NCI-H1930 (cell line): ENCODE measurements at regions not wholly inside any gene's neighbourhood (a gene's known extent, or its start where the extent isn't known, plus 50 kb on each side); places are given as distances from the start of the nearest gene placed in this dataset.

Experiments used
- DNase-seq, 2 experiments: peaks; one replicate each; lab custom pipeline; 2025; lab: John Stamatoyannopoulos, UW

DNA sequence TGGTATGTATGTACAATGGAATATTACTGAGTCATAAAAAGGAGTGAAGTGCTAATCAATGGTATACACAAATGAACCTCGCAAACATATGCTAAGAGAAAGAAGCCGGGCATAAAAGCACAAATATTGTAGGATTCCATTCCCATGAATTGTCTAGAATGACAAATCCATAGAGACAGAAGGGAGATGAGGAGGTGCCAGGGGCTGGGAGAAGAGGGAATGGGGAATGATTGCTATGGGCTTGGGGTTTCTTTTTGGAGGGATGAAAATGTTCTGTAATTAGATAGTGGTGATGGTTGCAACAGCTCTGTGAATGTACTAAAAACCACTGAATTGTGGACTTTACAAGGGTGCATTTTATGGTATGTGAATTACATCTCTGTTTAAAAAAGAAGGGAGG lies 73.5 kb downstream of the GLI2 start:
- no peak for DNase-seq

DNA sequence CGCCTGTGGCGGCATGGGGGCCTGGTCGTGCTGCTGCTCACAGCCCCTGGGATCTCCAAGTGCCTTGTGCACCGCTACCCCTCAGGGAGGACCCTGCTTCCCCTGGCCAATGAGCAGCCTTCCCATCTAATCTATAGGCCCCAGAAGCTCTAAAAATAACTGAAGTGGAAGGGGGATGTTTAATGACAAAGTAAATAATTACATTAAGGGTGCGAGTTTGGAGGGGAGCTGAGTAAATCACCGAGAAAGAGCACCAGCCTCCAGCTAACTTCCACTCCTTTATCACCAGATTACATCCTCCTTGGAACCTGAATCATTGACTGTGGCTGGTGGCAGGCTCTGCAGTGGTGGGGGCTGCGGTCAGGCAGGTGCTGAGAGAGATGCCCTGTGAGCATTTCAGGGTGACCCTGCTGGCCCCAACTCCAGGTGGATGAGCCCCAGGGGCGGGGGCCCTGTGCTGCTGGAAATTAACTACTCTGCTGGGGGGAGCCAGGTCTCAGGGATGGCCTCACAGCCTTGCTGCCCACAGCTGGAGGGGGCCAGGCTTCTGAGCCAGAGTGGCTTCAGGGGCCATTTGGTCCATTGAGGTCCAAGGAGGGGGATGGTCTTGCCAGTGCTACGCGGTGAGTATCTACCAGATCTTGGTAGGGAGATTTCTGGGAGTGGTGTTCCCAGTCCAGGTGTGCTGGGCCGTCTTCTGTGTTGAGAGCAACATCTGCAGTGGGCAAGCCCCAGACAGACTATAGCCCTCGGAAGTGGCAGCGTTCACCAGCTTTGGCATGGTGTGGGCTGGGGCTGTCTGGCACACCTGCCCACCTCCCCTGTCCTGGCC lies 74.2 kb downstream of the GLI2 start:
- DNase-seq = no peak

DNA sequence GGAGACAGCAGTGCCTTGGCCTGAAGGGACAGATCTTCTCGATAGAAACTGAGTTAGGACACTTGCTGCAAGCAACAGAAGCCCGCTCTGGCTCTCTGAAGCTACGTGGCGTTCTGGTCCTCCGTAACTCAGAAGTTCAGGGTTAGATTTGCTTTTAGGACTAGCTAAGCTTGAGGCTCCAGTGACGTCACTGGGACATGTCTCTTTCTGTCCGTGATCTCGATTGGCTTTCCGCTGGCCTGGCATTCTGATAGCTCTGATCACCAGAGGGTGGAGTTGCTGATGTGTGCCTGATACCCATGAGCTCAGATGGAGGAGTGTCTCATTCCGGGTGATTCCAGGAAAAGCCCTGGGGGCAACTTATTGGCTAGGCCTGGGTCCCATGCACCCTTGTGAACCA lies 75.0 kb downstream of the GLI2 start:
- no peak for DNase-seq

DNA sequence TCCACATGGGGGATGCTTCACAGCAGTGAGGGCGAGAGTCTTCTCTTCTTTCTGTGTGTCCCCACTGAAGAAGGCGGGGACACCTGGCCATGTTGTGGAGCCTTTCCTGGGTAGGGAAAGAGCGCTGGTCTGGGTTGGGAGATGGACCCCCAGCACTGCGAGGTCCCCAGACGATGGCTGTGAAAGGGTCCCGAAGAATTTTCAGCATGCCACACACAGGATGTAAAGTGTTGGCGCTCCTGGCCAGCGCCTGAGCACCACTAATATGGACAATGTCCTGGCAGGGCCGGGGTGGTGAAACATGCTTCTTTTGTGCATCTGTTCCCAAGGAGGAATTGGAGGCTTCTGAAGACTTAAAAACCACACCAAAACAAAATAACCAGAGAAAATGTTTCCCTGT lies 77.2 kb downstream of the GLI2 start:
- no peak for DNase-seq

DNA sequence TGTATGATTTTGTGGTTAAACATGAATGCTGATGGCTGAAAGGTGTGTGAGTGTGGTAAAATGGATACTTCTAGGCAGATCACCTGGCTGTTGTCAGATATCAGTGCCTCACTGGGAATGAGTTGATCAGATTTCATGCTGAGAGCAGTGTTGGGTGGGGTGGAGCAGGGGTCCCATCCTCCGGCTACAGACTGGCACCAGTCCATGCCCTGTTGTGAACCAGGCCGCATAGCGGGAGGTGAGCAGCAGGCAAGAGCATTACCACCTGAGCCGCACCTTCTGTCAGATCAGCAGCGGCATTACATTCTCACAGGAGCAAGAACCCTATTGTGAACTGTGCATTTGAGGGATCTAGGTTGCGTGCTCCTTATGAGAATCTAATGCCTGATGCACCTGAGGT lies 78.7 kb downstream of the GLI2 start:
- DNase-seq = no peak

DNA sequence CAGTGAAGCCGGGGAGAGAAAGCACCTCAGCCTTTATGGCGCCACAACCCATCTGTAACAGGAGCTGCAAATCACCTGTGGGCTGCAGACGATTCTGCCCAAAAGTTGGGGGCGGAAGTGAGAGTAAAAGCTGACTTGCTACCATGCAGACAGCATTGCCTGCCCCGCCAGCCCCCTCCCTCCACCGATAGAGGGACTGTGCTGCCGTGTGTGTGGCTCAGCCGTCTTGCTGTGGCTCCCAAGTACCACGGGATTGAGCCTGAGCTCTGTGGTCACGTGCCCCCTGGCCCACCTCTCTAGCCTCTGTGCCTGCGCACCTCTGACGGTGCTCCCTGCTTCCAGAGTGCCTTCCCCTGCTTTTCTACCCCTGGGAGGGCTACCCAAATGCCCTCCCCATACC lies 79.6 kb downstream of the GLI2 start:
- no peak for DNase-seq

DNA sequence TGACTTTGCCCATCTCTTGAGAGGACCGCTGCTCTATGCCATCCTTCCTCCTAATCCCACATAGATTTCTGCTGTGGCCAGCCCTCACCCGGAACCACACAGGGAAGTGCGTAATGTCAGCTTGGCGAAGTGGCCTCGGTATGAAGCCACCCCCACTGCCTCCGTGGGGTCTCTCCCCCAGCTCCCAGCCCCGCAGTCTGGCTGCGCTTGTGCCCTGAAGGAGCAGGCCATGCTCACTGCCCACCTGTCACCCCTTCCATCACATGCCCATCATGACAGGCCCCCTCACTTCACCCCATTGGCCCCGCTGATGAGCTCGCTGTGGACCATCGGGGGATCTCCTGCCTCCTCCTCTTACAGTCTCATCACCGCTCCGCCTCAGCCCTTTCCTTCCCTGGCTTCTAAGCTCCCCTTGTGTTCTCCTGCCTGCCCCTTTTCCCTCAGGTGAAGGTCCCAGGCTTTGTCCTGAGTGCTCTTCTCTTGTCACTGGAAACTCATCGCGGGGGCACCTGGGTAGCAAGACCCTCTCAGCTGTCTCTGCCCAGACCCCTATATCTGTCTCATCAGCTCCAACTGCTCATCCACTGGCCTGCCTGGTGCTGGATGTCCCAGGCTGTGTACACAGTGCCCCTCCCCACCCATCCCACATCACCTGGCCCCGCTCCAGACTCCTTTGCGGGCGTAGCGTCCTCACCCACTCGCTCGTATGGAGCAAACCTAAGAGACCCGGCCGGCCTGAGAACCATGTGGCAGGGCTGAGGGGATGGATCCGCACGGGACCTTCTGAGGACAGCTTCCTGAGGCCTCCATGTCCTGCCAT lies 81.7 kb downstream of the GLI2 start:
- DNase-seq = no peak

DNA sequence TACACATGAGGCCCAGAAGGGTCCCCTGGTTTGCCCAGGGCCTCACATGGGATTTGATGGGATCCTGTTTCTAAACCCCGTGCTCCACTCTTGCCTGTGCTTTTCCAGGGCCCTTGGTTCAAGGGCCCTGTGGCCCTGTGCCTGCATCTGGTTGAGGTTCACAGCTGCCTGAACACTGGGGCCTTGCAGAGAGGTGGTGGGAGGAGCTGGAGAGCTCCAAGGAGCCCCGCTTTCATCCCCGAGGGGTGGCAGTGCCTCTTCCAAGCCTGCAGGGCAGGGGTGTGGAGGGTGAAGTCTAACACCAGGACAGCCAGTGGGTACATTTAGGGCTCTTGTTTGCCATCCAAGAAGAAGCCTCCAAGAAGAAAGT lies 82.3 kb downstream of the GLI2 start:
- DNase-seq = no peak

DNA sequence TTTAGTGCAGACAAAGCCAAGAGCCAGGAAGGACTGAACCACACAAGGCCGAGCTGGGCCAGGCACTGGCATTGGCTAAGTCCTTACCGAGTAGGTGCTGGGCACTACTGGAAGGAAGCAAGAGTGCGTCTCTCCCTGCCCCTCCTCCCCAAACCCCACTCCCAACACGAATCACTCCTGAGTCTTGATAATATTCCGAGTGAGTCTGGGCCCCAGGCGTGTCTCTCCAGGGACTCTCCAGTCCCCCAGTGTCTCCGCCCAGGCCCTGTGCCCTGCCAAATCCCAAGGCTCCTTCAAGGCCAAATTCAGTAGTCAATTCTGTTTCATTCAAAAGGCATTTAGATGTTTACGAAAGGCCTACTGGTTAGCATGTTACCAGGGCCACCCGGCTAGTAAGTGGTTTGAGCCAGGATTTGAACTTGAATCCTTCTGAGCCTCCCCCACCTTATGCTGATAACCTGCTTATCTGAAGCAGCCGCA lies 82.8 kb downstream of the GLI2 start:
- no peak for DNase-seq

DNA sequence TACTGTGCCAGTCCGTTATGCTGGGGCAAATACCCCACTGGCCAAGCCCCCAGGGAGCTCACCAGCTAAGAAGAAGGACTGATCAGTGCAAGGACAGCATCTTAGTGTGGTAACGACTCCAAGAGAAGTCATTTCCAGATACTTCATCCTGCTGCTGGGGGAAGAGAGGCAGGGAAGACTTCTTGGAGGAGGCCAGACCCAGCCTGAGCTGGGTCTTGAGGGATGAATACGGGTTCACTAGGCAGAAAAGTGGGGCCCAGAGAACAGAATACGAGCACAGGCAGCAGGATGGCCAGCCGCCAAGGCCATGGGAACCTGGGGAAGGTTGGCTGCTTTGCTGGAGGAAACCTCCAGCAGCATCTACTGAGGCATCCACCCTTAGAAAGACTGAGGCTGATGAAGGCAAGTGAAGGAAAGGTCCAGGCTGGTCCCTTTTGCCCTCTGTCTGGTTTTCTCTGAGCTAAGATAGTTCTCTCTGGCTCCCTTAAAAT lies 84.1 kb downstream of the GLI2 start:
- no peak for DNase-seq

DNA sequence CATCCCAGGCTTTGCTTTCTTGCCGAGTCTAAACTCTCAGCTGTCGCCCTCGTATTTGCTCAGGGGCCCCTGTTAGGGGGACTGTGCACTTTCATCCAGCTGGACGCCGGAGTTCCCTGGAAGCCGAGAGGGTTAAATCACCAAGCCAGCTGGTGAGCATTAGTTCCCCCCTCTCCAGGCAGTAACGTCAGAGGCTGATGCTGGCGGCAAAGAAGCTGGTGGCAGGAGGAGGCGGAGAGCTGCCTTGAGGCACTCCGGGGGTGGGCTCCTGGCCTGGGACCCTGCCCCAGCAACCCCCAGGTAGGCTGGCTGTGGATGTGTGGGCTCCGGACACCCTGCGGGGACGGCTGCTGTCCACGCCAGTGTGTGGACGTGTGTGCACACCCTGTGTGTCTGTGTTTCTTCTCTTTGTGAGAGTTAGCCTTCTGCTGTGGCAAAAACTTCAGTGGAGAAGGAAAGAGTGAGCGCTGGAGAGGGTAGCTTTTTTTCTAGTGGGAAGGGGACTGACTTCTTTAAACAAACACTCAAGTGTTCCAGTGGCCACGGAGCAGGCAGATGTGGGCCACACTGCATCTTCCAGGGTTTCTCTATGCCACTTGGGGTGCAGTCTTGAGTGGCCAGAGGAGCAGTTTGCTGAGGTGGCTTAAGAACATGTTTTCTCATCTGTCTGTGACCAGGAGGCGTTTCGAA lies 84.7 kb downstream of the GLI2 start:
- DNase-seq = no peak

DNA sequence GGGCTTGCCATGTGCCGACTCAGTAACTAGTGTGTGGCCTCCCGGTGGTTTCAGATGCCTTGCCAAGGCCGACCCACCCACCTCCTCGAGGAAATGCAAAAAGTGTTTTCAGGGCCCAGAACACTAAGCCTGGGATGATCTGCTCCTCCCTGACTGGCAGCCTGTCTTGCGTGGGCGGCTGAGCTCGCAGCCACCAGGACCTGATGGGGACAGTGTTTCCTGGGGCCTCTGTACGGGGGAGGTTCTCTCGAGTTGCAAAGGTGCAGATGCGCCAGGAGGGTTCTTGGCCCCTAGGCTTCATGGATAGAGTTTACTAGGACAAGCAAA lies 85.2 kb downstream of the GLI2 start:
- no peak for DNase-seq

DNA sequence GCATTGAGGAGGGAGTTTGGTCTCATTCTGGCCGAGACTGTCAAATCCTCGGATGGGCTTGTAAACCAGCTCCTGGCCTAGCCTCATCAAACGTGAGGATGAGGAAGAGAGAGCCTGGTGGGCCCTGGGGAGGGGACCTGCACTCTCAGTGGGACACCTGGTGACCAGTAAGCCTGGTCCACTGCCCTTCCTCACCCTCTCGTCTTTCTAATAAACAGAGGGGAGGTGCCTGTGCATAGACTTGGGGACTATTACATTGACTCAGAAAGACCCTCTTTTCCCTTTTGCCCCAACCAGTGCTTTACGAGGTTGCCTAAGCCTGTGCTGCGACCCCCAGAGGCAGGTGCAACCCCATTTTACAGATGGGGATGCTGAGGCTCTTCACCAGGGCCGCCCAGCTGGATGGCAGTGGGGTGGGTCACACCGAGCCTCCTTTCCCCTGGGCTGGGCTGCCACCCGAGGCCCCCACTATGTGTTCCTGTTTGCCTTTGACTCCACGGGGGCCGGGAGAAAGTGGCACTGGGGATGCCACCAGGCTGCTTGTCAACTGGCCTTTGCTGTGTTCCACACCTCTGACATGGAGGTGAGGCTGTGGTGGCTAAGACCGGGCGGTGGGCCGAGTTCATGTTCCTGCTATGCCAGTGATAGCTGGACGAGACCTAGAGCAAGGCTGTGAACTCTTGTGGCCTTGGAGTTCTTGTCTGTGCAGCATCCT lies 85.9 kb downstream of the GLI2 start:
- no peak for DNase-seq

DNA sequence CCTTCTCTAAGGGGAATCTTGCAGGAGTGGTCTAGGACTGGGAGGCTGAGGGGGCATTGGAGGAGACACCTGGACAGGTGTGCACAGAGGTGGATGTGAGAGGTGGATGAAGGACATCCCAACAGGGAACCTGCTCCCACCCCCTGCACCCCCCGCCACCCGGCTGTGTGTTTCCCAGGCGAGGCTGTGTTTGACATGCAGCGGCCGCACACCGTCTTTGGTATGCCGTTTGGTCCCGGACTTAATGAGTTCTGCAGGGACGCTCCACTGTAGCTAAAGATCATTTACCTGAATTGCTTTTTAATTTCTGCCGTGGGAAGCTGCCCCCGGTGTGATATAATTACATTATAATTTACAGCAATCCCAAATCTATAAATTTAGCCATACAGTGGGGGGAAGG lies 87.3 kb downstream of the GLI2 start:
- DNase-seq = no peak

DNA sequence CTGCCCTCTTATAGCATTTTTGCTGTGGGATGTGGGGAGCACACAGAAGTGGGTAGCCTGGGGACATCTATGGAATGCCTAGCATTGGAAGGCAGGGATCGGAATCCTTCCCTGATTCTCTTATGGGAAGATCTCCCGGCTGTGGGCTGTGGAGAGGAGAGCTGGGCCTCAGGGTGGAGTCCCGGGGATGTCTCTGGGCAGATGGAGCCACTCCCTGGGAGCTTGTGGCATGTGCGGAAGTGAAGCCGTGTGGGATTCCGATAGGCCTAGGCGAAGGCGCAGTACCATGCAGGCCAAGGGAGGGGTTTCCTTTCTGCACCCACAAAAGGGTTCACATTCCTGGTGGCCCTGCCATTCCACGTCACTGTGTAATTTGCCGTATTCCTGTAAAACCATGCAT lies 87.9 kb downstream of the GLI2 start:
- no peak for DNase-seq

DNA sequence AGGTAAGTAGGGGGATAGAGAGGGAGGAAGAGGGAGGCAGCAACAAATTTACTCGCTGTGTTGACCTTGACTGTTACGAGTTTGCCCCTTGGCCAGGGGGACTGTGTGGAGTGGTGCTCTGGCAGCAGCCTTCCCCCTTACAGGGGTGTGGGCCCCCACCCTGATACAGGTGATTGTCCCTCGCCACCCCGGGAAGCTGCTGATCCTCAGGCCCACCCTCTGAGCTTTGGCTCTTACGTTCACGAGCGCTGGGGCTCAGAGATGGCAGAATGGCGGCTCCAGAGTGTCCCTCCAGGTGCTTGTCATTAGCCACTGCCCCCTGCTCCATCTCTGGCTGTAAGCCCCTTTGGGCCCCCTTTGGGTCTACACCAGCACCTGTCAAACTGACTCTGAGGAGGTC lies 88.6 kb downstream of the GLI2 start:
- no peak for DNase-seq

DNA sequence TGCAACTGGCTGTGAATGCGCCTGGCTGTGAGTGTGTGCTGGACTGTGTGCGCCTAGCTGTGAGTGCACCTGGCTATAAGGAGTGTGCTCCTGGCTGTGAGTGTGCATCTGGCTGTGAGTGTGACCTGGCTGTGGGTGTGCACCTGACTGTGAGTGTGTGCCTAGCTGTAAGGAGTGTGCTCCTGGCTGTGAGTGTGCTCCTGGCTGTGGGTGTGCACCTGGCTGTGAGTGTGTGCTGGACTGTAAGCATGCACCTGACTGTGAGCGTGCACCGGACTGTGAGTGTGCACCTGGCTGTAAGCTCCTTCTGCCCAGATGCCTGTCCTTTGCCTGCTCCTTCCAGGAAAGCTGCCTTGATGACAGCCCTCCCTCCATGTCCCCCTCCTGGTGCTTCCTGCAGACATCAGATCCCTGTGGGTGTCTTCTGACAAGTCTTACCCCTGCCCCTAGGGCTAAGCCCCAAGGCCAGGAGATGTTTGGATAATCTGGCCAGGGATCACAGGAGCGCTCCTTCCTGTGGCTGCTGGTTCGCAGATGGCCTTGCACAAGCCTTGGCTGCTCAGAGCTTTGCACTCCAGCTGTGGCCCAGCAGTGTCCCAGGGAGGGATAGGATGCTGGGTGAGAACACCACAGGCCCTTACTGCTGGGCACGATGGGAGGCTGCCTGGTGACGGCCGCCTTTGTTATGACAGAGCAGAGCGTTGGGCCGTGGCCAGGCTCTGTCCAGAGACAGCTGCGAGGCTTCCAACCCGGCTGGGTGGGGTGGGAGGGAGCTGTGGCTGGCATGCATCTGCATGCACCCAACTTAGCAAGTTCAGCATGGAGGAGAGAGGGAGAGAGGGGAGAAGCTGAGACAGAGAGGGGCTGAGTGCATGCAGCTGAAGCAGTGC lies 89.9 kb downstream of the GLI2 start:
- no peak for DNase-seq

DNA sequence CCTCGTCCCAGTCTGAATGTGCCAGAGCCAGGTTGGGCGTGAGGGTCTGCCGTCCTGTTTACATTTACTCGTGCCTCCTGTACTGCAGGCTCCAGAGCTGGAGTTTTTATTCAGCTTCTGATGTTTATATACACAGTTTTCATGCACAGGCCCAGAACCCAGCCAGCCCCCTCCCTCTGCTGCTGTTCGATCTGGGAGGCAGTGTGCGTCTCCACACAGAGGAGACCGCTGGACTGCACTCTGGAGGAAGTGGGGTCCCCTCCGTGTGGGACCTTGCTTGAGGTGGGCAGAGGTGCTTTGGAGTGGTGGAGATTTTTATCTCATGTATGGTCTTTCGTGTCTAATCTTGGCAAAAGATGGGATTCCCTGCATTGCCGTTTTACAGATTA lies 90.6 kb downstream of the GLI2 start:
- DNase-seq = no peak

DNA sequence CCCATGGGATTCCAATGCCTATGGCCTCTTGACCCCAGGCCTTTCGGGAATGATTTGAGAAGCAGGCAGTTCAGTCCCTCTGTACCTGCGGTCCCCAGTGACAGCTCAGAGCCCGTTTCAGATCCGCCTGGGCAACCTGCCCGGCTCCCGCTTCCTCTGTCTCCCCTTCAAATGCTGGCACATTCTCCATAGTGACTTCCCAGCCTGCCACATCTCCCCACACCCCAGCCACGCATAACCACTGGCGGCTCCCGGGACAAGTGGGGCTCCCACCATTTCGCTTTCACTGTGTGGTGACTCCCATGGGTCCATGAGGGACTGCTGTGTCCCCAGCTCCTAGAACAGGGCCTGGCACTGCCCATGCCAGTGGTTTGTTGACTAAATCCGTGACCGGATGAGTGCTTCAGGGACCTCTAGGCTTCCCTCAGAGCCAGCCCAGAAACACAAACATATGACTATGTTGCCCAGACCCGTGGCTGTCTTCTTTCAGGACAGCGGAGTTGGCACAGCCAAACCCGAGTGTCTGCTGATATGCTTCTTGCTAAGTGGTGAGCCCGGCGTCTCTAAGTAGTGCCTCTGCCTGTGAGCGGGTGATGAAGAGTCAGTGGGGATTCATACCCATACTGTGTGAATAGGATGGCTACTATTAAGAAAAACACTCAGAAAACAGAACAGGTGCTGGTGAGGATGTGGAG lies 91.2 kb downstream of the GLI2 start:
- no peak for DNase-seq

DNA sequence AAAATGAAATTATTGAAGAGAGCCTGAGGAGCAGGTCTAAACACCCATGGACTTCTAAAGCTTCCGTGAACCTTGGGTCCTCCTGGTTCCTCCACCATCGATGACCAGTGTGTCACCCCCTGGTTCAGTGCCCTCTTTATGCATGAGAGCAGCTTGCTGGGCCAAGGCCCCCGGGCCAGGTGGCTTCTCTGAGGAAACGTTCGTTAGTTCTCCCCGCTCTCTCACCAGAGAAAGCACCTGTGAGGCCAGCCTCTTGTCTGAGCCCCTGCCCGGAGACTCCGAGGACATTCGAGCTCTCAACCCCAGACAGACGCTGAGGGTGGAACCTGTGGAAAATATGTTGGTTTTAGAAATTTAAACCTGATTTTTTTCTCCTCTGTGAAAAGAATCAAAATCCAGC lies 92.4 kb downstream of the GLI2 start:
- no peak for DNase-seq
